Colon (tissue), 2 donors: ENCODE measurements at regions not wholly inside any gene's neighbourhood (a gene's known extent, or its start where the extent isn't known, plus 50 kb on each side); places are given as distances from the start of the nearest gene placed in this dataset.
"Not testable (repeated sequence)": the region's sequence is repeated elsewhere in the genome, so short reads cannot be mapped to it uniquely, and the experiment has no call there.

Experiments used
- FAIRE-seq: peaks from 2 replicates; lab custom pipeline; 2012; peaks lifted over from hg19 to GRCh38; lab: Jason Lieb, UNC
- donor health status: control.
- donor health status: control.

DNA sequence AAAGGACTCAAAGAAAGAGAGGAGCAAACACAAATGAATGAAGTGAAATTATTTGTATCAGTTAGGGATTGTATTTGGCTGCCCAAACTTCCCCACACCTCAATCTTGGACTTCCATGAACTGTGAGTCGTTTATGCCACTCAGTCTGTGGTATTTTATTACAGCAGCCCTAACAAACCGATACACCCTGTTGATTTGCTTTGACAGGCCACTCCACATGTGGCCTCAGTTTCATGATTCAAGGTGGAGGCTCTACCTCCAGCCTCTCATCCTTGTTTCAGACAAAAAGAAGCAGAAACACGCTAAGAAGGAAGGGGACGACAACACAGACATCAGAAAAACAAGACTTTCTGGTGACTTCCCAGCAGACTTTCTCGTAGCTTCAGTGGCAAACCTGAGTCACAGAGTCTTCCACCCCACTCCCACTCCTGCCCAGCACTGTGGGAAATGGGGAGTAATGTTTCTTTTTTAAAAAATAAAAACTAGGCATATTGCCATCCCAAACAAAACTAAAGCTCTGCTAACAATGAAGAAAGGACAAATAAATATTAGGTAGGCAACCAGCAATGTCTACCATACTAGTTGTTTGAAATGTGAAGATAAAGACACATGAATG is 52.2 kb upstream of the ABCA1 start:
- no peak for FAIRE-seq

DNA sequence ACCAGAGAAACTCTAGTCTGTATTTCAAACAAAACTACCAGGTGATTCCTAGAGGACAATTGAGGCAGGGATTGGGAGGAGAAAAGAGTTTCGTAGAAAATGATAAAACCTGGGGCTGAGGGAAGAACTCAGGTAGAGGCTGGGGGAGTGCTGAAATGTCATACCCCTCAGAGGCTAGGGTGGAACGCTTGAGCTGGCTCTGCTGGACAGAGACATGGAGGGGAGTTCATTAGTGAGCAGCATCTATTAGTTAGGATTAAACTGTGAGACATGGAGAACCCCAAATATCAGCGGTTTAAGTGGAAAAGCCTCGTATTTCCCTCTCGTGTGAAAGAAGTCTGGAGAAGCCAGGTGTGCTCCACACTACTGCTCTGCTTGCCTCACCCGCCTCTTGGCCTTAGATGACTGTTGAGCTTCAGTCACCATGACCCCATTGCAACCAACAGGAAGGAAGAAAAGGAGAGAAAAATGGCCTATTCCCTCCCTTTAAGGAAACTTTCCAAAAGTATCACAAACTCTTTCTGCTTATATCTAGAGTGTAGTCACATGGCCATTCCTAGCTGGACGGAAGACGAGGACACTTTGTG is 53.7 kb upstream of the ABCA1 start:
- FAIRE-seq = no peak

- no peak for FAIRE-seq
Measured at GRCh38 chr9:104982543-104982942, 54.6 kb upstream of the ABCA1 start.

- FAIRE-seq = no peak
Measured at GRCh38 chr9:104983491-104983890, 55.5 kb upstream of the ABCA1 start.

GRCh38 chr9:104984121-104984520 is 56.2 kb upstream of the ABCA1 start:
- FAIRE-seq = no peak

GRCh38 chr9:104984542-104984941 is 56.6 kb upstream of the ABCA1 start:
- no peak for FAIRE-seq

DNA sequence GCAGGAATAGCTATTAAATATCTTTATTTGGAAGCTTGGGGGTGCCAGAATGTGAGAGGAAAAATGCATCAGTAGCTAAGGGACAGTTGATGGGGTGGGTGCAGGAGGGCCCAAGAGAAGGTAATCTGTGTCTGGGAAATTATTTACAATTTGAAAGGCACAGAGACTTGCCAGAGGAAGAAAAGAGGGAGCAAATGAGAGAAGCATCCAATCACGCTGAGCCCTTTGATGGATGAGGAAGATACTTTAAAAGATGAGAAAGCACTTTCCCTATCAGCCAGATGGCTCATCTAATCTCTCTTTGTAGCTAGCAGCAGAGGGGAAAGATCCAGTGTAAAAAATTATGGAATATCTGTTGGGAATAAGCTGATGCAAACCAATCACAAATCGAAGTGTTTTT is 57.0 kb upstream of the ABCA1 start:
- FAIRE-seq = no peak

DNA sequence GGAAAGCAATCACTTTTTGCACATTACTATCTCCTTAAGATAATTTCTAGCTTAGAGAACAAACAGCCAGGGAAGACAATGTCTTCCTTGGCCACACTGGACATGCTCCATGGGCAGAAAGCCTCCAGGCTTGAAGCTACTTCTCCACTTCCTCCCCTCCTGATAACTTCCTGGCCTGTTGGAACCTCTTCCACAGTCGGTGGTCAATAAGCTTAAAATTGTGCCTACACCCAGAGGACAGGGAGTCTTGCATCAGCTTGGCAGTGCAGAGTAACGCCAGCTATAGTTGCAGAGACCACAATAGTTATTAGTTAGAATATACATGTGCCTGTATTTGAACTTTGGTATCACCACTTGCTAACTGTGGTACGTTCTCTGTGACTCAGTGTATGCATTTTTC is 58.1 kb upstream of the ABCA1 start:
- no peak for FAIRE-seq

DNA sequence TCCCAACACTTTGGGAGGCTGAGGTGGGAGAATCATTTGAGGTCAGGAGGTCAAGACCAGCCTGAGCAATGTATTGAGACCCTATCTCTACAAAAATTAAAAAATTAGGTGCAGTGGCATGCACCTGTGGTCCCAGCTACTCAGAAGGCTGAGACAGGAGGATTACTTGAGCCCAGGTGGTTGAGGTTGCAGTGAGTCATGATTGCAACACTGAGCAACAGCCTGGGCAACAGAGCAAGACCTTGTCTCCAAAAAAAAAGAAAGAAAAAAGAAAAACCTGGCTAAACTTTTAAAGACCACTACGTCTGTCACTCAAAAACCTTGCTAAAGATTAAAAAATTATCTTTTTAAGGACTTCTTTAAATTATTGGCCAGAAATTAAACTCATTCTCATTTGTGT is 59.8 kb upstream of the ABCA1 start:
- FAIRE-seq = no peak

GRCh38 chr9:104988539-104988938 is 60.6 kb upstream of the ABCA1 start:
- no peak for FAIRE-seq

- no peak for FAIRE-seq
Measured at GRCh38 chr9:104991144-104991953, 63.4 kb upstream of the ABCA1 start.

GRCh38 chr9:104992659-104993058 is 64.7 kb upstream of the ABCA1 start:
- no peak for FAIRE-seq

DNA sequence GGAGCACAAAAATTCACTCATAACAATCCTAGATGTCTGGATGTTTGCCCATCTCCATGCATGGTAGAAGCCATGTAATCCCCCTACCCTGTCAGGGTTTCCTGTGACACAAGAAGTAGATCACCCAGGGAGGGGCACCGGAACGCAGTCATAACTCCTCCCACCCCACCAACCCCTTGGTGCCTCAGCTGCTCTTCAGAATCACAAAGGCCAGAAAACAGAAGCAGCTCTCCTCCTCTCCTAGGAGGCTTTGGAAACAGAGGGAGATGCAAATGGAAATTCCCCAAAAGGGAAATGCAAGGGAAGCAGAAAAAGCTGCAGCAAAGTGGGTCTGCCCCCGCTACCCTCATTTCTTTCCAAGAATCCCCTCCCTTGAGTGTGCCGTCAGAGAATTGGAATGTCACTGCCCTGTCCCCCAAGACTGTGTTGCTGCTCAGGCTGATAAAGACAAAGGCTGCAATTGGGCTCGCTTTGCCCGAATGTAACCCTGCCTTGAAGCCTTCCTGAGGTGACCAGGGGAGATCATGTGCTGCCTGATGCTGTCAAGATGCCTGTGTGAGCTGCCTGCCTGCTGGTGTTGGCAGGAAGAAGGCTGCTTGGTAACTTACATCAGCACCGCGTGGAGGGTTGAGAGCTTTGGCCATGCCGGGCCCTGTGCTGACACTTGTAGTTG is 65.5 kb upstream of the ABCA1 start:
- no peak for FAIRE-seq

DNA sequence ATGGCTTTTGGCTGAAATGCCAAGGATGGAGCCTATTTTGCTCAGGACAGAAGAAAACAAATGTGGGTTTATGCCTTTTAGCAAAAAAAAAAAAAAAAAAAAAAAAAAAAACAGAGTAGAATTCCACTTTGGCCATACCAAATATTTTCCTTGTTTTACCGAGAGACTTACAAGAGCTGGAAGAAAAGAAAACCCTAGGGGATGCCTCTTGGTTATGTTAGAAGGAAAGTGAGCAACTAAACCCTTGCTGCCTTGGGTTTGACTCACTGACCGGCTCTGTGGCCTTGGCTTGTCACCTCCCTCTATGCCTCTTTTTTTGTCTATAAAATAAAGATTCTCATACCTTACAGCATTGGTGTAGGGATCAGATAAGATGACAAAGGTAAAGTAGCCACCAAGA is 69.6 kb upstream of the ABCA1 start:
- no peak for FAIRE-seq

DNA sequence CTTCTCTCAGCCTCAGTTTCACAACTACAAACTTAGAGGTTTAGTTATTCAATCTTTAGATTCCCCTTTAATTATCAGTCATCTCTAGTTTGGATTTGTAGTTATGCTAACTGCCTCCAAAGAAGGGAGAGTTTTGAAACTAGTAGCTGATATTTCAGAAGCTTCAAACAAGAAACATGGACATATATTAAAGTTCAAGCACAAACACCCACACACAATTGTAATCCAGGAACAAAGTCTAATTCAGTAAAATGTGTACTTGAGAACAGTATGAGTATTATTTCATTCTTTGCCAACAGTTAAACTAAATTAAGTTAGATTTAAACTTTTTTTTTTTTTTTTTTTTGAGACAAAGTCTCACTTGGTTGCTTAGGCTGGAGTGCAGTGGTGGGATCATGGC is 71.2 kb upstream of the ABCA1 start:
- FAIRE-seq = no peak

GRCh38 chr9:105000529-105000928 is 72.6 kb upstream of the ABCA1 start:
- not testable (repeated sequence) for FAIRE-seq

- no peak for FAIRE-seq
Measured at GRCh38 chr9:105004466-105005090, 76.6 kb upstream of the ABCA1 start.

DNA sequence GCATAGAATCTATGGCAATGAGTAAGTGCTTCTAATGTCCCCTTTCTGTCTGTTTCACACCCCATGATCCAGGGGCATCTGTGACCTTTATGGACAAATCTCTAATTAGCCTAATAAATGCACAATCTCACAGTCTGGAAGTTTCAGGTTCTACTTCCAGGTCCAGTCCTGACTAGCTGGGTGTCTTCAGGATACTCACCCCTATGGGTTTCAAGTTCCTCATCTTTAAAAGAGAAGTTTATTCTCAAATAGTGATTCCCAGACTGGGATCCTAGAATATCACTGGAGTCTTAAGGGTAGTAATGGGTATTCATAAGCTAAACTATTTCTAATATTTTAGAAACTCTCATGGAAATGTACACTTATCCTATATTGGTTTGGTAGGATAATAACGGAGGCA is 77.2 kb upstream of the ABCA1 start:
- FAIRE-seq = no peak

- no peak for FAIRE-seq
Measured at GRCh38 chr9:105006514-105006913, 78.6 kb upstream of the ABCA1 start.

GRCh38 chr9:105007143-105007542 is 79.2 kb upstream of the ABCA1 start:
- FAIRE-seq = no peak

DNA sequence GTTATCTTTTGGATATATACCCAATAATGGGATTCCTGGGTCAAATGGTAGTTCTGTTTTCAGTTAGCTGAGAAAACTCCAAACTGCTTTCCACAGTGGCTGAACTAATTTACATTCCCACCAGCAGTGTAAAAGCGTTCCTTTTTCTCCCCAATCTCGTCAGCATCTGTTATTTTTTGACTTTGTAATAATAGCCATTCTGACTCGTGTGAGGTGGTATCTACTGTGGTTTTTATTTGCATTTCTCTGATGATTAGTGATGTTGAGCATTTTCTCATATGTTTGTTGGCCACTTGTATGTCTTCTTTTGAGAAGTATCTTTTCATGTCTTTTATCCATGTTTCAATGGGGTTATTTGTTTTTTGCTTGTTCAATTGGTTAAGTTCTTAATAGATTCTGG is 82.1 kb upstream of the ABCA1 start:
- FAIRE-seq = peak; percentile 33

- FAIRE-seq = no peak
Measured at GRCh38 chr9:105021917-105022316, 94.0 kb upstream of the ABCA1 start.

DNA sequence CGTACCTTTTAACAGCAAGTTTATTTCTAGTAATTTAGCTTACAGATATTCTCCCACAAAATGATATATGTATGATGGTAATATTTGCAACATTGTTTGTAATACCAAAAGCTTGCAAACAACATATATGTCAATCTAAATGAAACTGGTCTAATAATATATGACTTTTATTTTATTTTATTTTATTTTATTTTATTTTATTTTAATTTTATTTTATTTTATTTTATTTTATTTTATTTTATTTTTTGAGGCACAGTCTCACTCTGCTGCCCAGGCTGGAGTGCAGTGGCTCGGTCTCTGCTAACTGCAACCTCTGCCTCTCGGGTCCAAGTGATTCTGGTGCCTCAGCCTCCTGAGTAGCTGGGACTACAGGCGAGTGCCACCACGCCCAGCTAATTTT is 94.6 kb upstream of the ABCA1 start:
- FAIRE-seq = not testable (repeated sequence)
